WTC11 (cell line): ENCODE measurements at regions not wholly inside any gene's neighbourhood (a gene's known extent, or its start where the extent isn't known, plus 50 kb on each side); places are given as distances from the start of the nearest gene placed in this dataset.

ENCODE experiments used
- ATF2 ChIP-seq: sonication (generic); formaldehyde crosslinking; IDR thresholded peaks from 2 replicates; pipeline ENCODE4 v1.8.1; 2022; ENCODE audit warnings: low read depth, missing genetic modification reagents, borderline replicate concordance
- CBFB ChIP-seq: sonication (generic); formaldehyde crosslinking; IDR thresholded peaks from 2 replicates; pipeline ENCODE4 v1.8.1; 2022; ENCODE audit warnings: mild to moderate bottlenecking, low read depth, missing genetic modification reagents
- CREB1 ChIP-seq: sonication (generic); formaldehyde crosslinking; IDR thresholded peaks from 2 replicates; pipeline ENCODE4 v1.8.0; 2023; ENCODE audit warnings: mild to moderate bottlenecking, missing genetic modification reagents
- E2F5 ChIP-seq: sonication (generic); formaldehyde crosslinking; IDR thresholded peaks from 2 replicates; pipeline ENCODE4 v1.8.1; 2022; ENCODE audit warnings: mild to moderate bottlenecking, moderate library complexity, missing genetic modification reagents
- TP53 ChIP-seq: sonication (generic); formaldehyde crosslinking; IDR thresholded peaks from 2 replicates; pipeline ENCODE4 v1.8.1; 2023; ENCODE audit warnings: mild to moderate bottlenecking, missing genetic modification reagents
- ZNF232 ChIP-seq: sonication (generic); formaldehyde crosslinking; IDR thresholded peaks from 2 replicates; pipeline ENCODE4 v1.8.0; 2022; ENCODE audit warnings: mild to moderate bottlenecking, missing genetic modification reagents
- ZNF317 ChIP-seq: sonication (generic); formaldehyde crosslinking; IDR thresholded peaks from 2 replicates; pipeline ENCODE4 v1.8.1; 2023; ENCODE audit warnings: low read depth, mild to moderate bottlenecking, moderate library complexity, missing genetic modification reagents, borderline replicate concordance
- ZSCAN18 ChIP-seq: fragments of 250-450 bp; sonication (Bioruptor Pico); IDR thresholded peaks from 2 replicates; pipeline ENCODE4 v2.1.2; 2022; ENCODE audit warnings: mild to moderate bottlenecking, moderate library complexity
- TF ChIP-seq, protein P1 (sequence below): fragments of 200-600 bp; IDR thresholded peaks from 2 replicates; pipeline ENCODE4 v1.8.0; 2022; ENCODE audit warnings: antibody characterized with exemption
- TF ChIP-seq, protein P2 (sequence below): sonication (generic); formaldehyde crosslinking; conservative IDR thresholded peaks from 2 replicates; pipeline ENCODE4 v1.8.1; 2023; ENCODE audit warnings: mild to moderate bottlenecking, low read depth, missing genetic modification reagents, moderate library complexity
- TF ChIP-seq, protein P3 (sequence below): sonication (generic); formaldehyde crosslinking; IDR thresholded peaks from 2 replicates; pipeline ENCODE4 v1.8.1; 2023; ENCODE audit warnings: mild to moderate bottlenecking, missing genetic modification reagents, moderate library complexity

DNA sequence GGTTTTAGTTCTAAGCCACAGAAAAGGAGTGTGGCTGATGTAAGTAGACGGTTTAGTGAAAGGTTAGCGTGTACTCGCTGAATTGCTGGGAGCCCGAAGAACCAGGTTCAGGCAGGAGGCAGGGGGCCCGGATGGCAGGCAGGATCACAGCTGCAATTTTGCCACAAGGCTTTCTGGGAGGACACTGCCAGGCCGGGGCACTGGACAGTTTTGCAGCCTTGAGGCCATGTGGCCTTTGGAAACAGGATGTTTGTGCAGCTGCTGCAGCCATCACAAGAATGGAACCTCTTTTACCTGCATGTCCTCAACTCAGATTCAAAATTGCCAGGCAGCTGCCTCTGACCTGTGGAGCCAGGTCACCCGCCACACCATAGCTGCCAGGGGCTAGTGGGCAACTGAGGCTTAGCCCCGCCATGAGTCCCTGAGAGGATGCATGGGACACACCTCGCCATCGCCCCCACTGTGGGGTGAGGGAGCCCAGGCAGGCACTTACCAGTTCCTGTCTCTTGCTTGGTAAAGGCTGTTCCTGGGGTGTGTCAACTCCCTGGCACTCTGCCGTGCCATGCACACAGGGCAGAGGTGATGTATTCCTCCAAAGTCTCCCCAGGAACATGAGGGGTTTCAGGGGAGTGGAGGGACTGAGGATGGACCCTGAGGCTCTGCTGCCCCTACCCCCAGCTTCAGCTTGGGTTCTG lies 188.6 kb downstream of the RPS24 start:
- no peak for TF ChIP-seq ZSCAN18
- no peak for TF ChIP-seq ATF2 (CRISPR knock-in tag)
- TF ChIP-seq, protein P1, sequence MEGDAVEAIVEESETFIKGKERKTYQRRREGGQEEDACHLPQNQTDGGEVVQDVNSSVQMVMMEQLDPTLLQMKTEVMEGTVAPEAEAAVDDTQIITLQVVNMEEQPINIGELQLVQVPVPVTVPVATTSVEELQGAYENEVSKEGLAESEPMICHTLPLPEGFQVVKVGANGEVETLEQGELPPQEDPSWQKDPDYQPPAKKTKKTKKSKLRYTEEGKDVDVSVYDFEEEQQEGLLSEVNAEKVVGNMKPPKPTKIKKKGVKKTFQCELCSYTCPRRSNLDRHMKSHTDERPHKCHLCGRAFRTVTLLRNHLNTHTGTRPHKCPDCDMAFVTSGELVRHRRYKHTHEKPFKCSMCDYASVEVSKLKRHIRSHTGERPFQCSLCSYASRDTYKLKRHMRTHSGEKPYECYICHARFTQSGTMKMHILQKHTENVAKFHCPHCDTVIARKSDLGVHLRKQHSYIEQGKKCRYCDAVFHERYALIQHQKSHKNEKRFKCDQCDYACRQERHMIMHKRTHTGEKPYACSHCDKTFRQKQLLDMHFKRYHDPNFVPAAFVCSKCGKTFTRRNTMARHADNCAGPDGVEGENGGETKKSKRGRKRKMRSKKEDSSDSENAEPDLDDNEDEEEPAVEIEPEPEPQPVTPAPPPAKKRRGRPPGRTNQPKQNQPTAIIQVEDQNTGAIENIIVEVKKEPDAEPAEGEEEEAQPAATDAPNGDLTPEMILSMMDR, result no peak
- TF ChIP-seq ZNF232 (CRISPR knock-in tag), result no peak
- no peak for TF ChIP-seq TP53 (CRISPR knock-in tag)
- TF ChIP-seq ZNF317 (CRISPR knock-in tag), result no peak
- TF ChIP-seq E2F5 (CRISPR knock-in tag), result no peak
- TF ChIP-seq CREB1, result no peak
- TF ChIP-seq, protein P2, sequence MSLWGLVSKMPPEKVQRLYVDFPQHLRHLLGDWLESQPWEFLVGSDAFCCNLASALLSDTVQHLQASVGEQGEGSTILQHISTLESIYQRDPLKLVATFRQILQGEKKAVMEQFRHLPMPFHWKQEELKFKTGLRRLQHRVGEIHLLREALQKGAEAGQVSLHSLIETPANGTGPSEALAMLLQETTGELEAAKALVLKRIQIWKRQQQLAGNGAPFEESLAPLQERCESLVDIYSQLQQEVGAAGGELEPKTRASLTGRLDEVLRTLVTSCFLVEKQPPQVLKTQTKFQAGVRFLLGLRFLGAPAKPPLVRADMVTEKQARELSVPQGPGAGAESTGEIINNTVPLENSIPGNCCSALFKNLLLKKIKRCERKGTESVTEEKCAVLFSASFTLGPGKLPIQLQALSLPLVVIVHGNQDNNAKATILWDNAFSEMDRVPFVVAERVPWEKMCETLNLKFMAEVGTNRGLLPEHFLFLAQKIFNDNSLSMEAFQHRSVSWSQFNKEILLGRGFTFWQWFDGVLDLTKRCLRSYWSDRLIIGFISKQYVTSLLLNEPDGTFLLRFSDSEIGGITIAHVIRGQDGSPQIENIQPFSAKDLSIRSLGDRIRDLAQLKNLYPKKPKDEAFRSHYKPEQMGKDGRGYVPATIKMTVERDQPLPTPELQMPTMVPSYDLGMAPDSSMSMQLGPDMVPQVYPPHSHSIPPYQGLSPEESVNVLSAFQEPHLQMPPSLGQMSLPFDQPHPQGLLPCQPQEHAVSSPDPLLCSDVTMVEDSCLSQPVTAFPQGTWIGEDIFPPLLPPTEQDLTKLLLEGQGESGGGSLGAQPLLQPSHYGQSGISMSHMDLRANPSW (CRISPR knock-in tag), result no peak
- TF ChIP-seq, protein P3, sequence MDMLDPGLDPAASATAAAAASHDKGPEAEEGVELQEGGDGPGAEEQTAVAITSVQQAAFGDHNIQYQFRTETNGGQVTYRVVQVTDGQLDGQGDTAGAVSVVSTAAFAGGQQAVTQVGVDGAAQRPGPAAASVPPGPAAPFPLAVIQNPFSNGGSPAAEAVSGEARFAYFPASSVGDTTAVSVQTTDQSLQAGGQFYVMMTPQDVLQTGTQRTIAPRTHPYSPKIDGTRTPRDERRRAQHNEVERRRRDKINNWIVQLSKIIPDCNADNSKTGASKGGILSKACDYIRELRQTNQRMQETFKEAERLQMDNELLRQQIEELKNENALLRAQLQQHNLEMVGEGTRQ (CRISPR knock-in tag), result no peak
- TF ChIP-seq CBFB (CRISPR knock-in tag), result no peak
